OCI-LY3 (cell line): ENCODE measurements at regions not wholly inside any gene's neighbourhood (a gene's known extent, or its start where the extent isn't known, plus 50 kb on each side); places are given as distances from the start of the nearest gene placed in this dataset.

Experiments
- EZH2phosphoT487 ChIP-seq: fragments of 200-600 bp; shearing (Covaris generic); IDR thresholded peaks from 2 replicates; pipeline ENCODE4 v1.6.1; 2018; ENCODE audit warnings: antibody characterized with exemption, mixed run types, low read depth
- TF ChIP-seq, protein P1 (sequence below): fragments of 200-600, 300-600 bp; sonication (generic); IDR thresholded peaks from 2 replicates; pipeline ENCODE4 v1.5.1; 2014; ENCODE audit warnings: antibody characterized with exemption, low read length, low read depth

DNA sequence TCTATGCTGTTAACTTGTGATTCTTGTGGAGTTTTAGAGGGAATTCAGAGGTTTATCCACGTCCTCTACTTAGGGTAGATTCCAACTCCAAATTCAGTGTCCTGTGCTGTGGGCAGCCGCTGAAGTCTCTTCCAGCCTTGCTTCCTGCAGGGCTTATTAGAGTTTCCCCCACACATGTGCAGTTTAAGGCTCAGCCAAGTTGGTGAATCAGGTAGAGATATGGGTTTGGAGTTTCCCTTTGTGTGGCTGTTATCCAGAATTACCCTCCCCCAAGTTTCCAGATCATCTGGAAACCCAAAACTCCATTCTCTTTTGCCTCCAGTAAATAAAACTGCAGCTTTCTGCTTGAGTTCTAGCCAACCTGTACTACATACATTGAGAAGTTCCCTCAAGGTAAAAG, 853.7 kb downstream of the GALC start:
- TF ChIP-seq, protein P1, sequence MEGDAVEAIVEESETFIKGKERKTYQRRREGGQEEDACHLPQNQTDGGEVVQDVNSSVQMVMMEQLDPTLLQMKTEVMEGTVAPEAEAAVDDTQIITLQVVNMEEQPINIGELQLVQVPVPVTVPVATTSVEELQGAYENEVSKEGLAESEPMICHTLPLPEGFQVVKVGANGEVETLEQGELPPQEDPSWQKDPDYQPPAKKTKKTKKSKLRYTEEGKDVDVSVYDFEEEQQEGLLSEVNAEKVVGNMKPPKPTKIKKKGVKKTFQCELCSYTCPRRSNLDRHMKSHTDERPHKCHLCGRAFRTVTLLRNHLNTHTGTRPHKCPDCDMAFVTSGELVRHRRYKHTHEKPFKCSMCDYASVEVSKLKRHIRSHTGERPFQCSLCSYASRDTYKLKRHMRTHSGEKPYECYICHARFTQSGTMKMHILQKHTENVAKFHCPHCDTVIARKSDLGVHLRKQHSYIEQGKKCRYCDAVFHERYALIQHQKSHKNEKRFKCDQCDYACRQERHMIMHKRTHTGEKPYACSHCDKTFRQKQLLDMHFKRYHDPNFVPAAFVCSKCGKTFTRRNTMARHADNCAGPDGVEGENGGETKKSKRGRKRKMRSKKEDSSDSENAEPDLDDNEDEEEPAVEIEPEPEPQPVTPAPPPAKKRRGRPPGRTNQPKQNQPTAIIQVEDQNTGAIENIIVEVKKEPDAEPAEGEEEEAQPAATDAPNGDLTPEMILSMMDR = no peak
- TF ChIP-seq EZH2phosphoT487 = no peak
